Activated B cell treated with CpG ODN at 0.5 μM for 24 hours (primary cell): ENCODE measurements at regions not wholly inside any gene's neighbourhood (a gene's known extent, or its start where the extent isn't known, plus 50 kb on each side); places are given as distances from the start of the nearest gene placed in this dataset.

Experiments
- ATAC-seq: fragments of 200-7000 bp; cut with Tn5 transposase; one replicate; pipeline ENCODE4 v1.10.0; 2021; ENCODE audit warnings: low read depth, mild to moderate bottlenecking, moderate library complexity
- CTCF ChIA-PET: fragments of 350-600 bp; sonication (Branson Sonifier 250); formaldehyde crosslinking; loops from one replicate; lab custom pipeline; 2021; ENCODE audit warnings: antibody characterized with exemption; lab: Charles Lee
- POLR2A ChIA-PET: fragments of 350-600 bp; sonication (Branson Sonifier 250); formaldehyde crosslinking; loops from one replicate; lab custom pipeline; 2021; ENCODE audit warnings: antibody characterized with exemption; lab: Charles Lee
- DNase-seq: peaks from one replicate; pipeline ENCODE4 v3.0.0; 2022
- H3K27ac Mint-ChIP-seq: one replicate; pipeline ENCODE4 v1.8.0; 2020; ENCODE audit warnings: mixed read lengths
- H3K27me3 Mint-ChIP-seq: one replicate; pipeline ENCODE4 v1.8.0; 2021; ENCODE audit warnings: mixed read lengths
- H3K36me3 Mint-ChIP-seq: one replicate; pipeline ENCODE4 v1.8.0; 2021; ENCODE audit warnings: low read depth, mixed read lengths
- H3K4me1 Mint-ChIP-seq: one replicate; pipeline ENCODE4 v1.8.0; 2021; ENCODE audit warnings: mixed read lengths
- H3K4me3 Mint-ChIP-seq: one replicate; pipeline ENCODE4 v1.8.0; 2020; ENCODE audit warnings: mild to moderate bottlenecking, mixed read lengths
- H3K9me3 Mint-ChIP-seq: one replicate; pipeline ENCODE4 v1.8.0; 2020; ENCODE audit warnings: mixed read lengths
- intact Hi-C: fragments of 100-400 bp; cut with micrococcal nuclease; formaldehyde crosslinking; loops from one replicate; pipeline ENCODE4 v1.15.1; 2024
- TF ChIP-seq, protein P1 (sequence below): fragments of 200-600 bp; IDR thresholded peaks from one replicate; pipeline ENCODE4 v1.8.0; 2022; ENCODE audit warnings: antibody characterized with exemption, mild to moderate bottlenecking

DNA sequence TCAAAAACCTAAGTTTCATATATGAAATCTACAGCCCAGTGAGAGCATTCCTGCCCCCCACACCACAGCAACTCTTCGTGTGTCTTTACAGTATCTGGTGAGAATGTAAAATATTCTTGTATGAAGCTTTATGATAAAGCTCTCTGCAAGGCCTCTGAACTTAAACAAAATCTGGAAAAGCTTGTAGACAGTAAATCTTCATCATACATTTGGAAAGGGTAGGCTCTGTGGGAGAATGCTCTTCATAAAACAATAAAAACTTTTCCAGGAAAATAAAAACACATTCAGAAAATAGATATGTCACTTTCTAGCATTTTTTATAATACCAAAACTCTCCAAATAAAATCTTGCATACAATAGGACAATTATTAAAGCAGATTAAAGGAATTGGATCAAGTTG lies 1009.5 kb downstream of the NAALADL2 start:
- ATAC-seq (no peak), DNase-seq (no peak)
- TF ChIP-seq, protein P1, sequence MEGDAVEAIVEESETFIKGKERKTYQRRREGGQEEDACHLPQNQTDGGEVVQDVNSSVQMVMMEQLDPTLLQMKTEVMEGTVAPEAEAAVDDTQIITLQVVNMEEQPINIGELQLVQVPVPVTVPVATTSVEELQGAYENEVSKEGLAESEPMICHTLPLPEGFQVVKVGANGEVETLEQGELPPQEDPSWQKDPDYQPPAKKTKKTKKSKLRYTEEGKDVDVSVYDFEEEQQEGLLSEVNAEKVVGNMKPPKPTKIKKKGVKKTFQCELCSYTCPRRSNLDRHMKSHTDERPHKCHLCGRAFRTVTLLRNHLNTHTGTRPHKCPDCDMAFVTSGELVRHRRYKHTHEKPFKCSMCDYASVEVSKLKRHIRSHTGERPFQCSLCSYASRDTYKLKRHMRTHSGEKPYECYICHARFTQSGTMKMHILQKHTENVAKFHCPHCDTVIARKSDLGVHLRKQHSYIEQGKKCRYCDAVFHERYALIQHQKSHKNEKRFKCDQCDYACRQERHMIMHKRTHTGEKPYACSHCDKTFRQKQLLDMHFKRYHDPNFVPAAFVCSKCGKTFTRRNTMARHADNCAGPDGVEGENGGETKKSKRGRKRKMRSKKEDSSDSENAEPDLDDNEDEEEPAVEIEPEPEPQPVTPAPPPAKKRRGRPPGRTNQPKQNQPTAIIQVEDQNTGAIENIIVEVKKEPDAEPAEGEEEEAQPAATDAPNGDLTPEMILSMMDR, result no peak
- no peaks in the 10 kb centered on the region for H3K9me3 Mint-ChIP-seq
- ChIA-PET POLR2A (no interaction called here), CTCF (no interaction called here)
- H3K27me3 Mint-ChIP-seq, result no peaks in the 10 kb centered on the region
- H3K27ac Mint-ChIP-seq, result no peak overlapping the region
- no peaks in the 10 kb centered on the region for H3K36me3 Mint-ChIP-seq
- H3K4me3 Mint-ChIP-seq, result no peak overlapping the region
- no peaks in the 10 kb centered on the region for H3K4me1 Mint-ChIP-seq
- intact Hi-C loops, result no loop called here

DNA sequence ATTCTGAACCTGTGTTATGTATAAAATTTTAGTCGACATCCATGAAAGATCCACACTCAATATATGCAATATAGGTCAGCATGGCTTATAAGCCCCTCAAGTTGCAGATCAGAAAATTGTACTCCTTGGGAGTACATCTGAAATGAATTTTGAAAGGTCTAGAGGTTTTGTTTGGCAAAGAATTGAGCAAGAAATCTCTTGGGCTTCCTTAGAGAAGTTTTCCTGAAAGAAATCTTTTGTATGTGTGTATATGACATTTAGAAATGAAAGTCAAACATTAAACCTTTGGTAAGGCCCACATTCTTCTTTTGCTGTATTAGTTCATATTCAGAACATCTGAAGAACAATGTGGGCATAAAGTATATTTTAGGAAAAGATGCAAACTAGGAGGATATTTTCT lies 1006.6 kb downstream of the NAALADL2 start:
- Mint-ChIP-seq H3K4me3 (no peak overlapping the region), H3K27me3 (no peaks in the 10 kb centered on the region), H3K27ac (no peak overlapping the region), H3K36me3 (no peaks in the 10 kb centered on the region), H3K4me1 (no peaks in the 10 kb centered on the region), H3K9me3 (peaks cover 4% of the 10 kb centered on the region)
- intact Hi-C loops, result no loop called here
- ATAC-seq (no peak), DNase-seq (no peak)
- POLR2A ChIA-PET, result no interaction called here
- CTCF ChIA-PET, result no interaction called here
- TF ChIP-seq, protein P1, result no peak

DNA sequence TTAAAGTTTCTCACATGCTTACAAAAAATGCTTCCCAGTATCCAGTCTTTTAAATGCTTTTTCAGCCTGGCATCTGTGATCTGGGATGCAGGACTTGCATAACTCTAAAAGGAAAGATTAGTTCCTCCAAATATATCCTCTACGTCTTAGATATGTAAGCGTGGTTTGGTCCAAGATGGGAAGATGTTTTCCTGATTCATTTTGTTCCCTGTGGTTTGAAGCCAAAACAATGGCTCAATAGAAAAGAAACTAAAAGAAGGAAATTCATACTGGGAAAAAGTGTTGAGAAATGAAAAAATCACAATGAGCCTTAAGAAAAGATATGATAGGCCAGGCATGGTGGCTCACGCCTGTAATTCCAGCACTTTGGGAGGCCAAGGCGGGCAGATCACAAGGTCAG lies 1002.8 kb downstream of the NAALADL2 start:
- H3K9me3 Mint-ChIP-seq, result peaks cover 6% of the 10 kb centered on the region
- POLR2A ChIA-PET, result no interaction called here
- H3K36me3 Mint-ChIP-seq, result no peaks in the 10 kb centered on the region
- CTCF ChIA-PET, result no interaction called here
- no peaks in the 10 kb centered on the region for H3K27me3 Mint-ChIP-seq
- intact Hi-C loops, result no loop called here
- DNase-seq (no peak), ATAC-seq (no peak)
- H3K4me3 Mint-ChIP-seq, result no peak overlapping the region
- TF ChIP-seq, protein P1, result no peak
- H3K4me1 Mint-ChIP-seq, result no peaks in the 10 kb centered on the region
- no peak overlapping the region for H3K27ac Mint-ChIP-seq
